ENCODE measurements at regions not wholly inside any gene's neighbourhood (a gene's known extent, or its start where the extent isn't known, plus 50 kb on each side); places are given as distances from the start of the nearest gene placed in this dataset.

DNA sequence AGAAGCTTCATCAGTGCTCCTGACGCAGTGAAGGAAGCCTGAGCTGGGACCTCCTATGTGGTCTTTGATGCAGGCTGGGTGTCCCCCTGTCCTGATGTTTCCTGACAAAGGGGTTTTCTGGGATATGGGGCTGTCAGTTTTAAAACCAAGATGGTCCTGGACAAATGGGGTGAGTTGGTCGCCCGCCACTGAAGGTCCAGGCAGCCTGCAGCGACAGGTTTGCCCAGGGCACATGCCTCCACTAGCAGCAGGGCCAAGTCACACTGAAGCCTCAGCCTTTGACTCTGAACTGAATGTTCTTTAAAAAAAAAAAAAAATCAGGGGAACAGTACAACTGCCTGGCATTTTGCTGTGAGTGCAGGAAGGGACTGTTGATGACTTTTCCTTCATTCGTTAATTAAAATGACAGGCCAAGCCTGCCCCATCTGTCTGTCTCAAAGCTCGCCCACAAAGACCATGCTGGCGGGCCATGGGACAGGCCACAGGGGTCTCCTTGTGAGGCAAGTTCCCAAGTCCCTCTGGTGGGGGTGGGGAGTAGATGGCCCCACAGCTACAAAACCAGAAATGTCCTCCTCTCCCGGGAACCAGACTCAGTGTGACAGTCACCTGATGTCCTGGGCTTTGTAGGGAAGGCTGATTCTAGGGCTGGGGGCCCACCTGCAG is 274.8 kb downstream of the CTTN start:
- intact Hi-C loops (cut with DNase I; ENCODE audit: low total_unique reads), result no loop called here
- Histone ChIP-seq H3K4me1 (no peaks in the 10 kb centered on the region), H3K4me3 (no peak overlapping the region), H3K27me3 (peaks cover 0 to 39% of the 10 kb centered on the region in 2 donors), H3K36me3 (no peaks in the 10 kb centered on the region), H3K27ac (no peak overlapping the region), H3K9me3 (no peaks in the 10 kb centered on the region)
- TF ChIP-seq, protein P1, sequence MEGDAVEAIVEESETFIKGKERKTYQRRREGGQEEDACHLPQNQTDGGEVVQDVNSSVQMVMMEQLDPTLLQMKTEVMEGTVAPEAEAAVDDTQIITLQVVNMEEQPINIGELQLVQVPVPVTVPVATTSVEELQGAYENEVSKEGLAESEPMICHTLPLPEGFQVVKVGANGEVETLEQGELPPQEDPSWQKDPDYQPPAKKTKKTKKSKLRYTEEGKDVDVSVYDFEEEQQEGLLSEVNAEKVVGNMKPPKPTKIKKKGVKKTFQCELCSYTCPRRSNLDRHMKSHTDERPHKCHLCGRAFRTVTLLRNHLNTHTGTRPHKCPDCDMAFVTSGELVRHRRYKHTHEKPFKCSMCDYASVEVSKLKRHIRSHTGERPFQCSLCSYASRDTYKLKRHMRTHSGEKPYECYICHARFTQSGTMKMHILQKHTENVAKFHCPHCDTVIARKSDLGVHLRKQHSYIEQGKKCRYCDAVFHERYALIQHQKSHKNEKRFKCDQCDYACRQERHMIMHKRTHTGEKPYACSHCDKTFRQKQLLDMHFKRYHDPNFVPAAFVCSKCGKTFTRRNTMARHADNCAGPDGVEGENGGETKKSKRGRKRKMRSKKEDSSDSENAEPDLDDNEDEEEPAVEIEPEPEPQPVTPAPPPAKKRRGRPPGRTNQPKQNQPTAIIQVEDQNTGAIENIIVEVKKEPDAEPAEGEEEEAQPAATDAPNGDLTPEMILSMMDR (IDR thresholded peaks at IDR 0.05), result no peak
- DNase-seq, result no peak

GRCh38 chr11:70674605-70675004 is 276.3 kb downstream of the CTTN start:
- H3K27me3 ChIP-seq, result peaks cover 0 to 31% of the 10 kb centered on the region in 2 donors
- H3K4me3 ChIP-seq, result no peak overlapping the region
- H3K9me3 ChIP-seq, result no peaks in the 10 kb centered on the region
- intact Hi-C loops (cut with DNase I; ENCODE audit: low total_unique reads), result no loop called here
- H3K27ac ChIP-seq, result no peak overlapping the region
- H3K4me1 ChIP-seq, result no peaks in the 10 kb centered on the region
- TF ChIP-seq, protein P1 (IDR thresholded peaks at IDR 0.05), result no peak
- no peaks in the 10 kb centered on the region for H3K36me3 ChIP-seq
- DNase-seq, result no peak

DNA sequence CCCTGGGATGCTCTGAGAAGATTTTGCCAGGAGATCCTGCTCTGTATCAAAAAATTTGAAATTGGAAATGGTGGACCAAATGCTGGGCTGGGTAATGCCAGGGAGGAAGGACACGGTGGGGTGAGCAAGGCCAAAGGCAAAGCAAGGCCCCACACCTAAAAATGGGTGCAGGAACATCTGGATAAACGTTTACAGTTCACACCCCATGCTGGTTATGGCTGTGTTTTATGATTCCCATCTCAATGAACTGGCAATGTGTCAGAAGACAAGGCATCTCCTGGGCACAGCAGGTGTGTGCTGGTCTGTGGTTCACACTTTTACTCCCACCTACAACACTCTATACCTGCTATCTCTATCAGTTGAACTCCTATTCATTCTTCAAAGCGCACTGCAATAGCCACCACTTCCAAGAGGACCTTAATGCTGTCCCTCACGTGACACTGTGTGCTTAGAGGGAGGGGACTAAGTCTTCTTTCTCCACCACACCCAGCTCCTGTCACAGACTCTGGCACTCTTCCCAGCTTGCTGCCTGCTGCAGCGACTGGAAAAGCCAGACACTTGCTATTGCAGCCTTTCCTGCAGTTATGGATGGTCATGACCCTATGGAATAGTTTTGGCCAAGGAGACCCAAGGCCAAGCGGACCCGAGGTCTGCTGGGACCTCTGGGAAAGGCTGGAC is 277.5 kb downstream of the CTTN start:
- Histone ChIP-seq H3K4me3 (no peak overlapping the region), H3K27me3 (peaks cover 0 to 27% of the 10 kb centered on the region in 2 donors), H3K27ac (no peak overlapping the region), H3K9me3 (no peaks in the 10 kb centered on the region), H3K36me3 (no peaks in the 10 kb centered on the region), H3K4me1 (no peaks in the 10 kb centered on the region)
- TF ChIP-seq, protein P1 (IDR thresholded peaks at IDR 0.05), result no peak
- intact Hi-C loops (cut with DNase I; ENCODE audit: low total_unique reads), result no loop called here
- DNase-seq, result no peak

DNA sequence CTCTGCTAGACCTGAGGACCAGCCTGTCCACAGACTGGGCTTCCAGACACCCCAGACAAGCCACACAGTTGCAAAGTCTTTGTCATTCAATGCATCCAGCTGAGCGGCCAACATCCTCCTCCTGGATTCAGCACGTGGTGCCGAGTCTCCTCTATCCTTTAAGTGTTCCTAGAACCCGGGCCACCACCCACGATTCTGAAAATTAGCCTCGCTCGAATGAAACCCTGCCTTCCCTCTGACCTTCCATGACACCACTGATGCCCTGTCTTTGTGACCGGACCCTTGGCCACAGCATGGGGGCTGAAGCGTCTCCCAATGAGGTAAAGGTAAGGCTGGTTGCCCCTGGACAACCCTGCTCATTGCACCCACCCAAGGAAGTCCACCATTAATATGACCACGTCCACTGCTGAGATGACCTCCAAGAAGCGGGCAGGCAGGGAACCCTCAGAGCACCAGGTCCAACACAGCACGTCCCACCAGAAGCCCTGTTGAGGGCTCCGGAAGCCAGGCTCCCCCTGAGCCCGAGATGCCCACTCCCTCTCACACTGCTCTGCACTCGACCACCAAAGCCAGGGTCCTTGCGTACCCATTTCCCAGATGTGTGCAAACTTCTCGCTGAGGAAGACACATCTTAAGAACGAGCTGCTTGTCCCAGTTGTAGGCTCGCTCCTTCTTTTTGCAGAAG is 279.0 kb downstream of the CTTN start:
- H3K9me3 ChIP-seq, result no peaks in the 10 kb centered on the region
- TF ChIP-seq, protein P1 (IDR thresholded peaks at IDR 0.05), result no peak
- H3K27me3 ChIP-seq, result peaks cover 0 to 29% of the 10 kb centered on the region in 2 donors
- no peaks in the 10 kb centered on the region for H3K36me3 ChIP-seq
- no peak overlapping the region for H3K27ac ChIP-seq
- no peak for DNase-seq
- H3K4me3 ChIP-seq, result no peak overlapping the region
- H3K4me1 ChIP-seq, result no peaks in the 10 kb centered on the region
- intact Hi-C loops (cut with DNase I; ENCODE audit: low total_unique reads), result no loop called here

- Histone ChIP-seq H3K27me3 (peaks cover 0 to 31% of the 10 kb centered on the region in 2 donors), H3K9me3 (no peaks in the 10 kb centered on the region), H3K4me3 (no peak overlapping the region), H3K36me3 (no peaks in the 10 kb centered on the region), H3K4me1 (no peaks in the 10 kb centered on the region), H3K27ac (no peak overlapping the region)
- no peak for DNase-seq
- intact Hi-C loops (cut with DNase I; ENCODE audit: low total_unique reads), result no loop called here
- TF ChIP-seq, protein P1 (IDR thresholded peaks at IDR 0.05), result no peak
Measured at GRCh38 chr11:70678931-70679900, 280.9 kb downstream of the CTTN start.
